Activated CD4-positive, alpha-beta T cell treated with anti-CD3 and anti-CD28 coated beads, Interleukin-2, amount 50 U/mL, for 24 hours (primary cell): ENCODE measurements at regions not wholly inside any gene's neighbourhood (a gene's known extent, or its start where the extent isn't known, plus 50 kb on each side); places are given as distances from the start of the nearest gene placed in this dataset.
A peak's percentile ranks its signal among the peaks of the same experiment; 100 is the strongest.
"Not testable (repeated sequence)": the region's sequence is repeated elsewhere in the genome, so short reads cannot be mapped to it uniquely, and the experiment has no call there.

ENCODE experiments used
- DNase-seq, 2 donors: peaks; one replicate each; pipeline ENCODE4 v3.0.0-alpha.2; 2020; ENCODE audit warnings: low read depth in 1 of 2, low spot score in 1 of 2

GRCh38 chr6:15017261-15017660 lies 228.6 kb upstream of the JARID2 start:
- no peak for DNase-seq

DNA sequence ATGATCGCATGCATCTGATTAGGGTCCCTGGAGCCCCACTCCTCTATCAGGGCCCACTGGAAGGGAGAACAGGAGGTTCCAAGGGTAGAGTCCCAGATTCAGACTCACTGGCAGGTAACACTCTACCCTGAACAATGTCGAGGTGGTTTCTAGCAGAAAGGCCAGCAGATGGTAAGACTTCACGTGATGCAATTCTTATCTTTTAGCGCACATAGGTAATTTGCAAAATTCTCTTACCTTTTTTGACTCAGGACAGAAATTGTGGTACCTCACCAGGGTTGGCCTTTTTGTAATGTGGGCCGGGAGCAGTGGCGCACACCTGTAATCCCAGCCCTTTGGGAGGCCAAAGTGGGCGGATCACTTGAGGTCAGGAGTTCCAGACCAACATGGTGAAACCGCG lies 228.1 kb upstream of the JARID2 start:
- no peak for DNase-seq

DNA sequence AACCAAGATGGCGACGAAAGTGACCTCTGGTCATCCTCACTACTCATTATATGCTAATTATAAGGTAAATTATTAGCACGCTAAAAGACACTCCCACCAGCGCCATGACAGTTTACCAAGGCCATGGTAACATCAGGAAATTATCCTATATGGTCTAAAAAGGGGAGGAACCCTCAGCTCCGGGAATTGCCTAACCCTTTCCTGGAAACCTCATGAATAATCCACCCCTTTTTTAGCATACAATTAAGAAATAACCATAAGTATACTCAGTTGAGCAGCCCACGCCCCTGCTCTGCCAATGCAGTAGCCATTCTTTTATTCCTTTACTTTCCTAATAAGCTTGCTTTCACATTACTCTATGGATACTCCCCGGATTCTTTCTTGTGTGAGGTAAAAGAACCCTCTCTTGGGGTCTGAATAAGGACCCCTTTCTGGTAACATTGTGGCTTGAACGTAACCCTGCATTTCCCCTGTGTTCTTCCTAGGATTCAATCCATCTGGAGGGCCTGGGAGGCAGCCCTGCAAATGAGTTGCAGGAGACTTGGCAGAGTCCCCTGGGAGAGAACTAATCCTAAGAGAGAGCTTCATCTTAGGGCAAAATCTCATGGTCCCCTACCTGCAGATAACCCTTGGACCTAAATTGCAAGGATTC lies 225.6 kb upstream of the JARID2 start:
- DNase-seq, result no peak

- DNase-seq, result no peak
These were observed 224.8 kb upstream of the JARID2 start for GRCh38 chr6:15021074-15021473.

DNA sequence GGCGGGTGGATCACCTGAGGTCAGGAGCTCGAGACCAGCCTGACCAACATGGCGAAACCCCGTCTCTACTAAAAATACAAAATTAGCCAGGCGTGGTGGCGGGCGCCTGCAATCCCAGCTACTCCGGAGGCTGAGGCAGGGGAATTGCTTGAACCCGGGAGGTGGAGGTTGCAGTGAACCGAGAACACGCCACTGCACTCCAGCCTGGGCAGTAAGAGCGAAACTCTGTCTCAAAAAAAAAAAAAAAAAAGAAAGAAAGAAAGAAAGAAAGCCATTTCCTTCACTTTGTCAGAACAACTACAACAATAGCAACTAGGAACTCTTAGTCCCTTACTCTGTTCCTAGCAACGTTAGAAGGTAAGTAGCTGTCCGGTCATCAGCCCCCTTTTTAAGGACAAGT lies 222.9 kb upstream of the JARID2 start:
- not testable (repeated sequence) for DNase-seq

DNA sequence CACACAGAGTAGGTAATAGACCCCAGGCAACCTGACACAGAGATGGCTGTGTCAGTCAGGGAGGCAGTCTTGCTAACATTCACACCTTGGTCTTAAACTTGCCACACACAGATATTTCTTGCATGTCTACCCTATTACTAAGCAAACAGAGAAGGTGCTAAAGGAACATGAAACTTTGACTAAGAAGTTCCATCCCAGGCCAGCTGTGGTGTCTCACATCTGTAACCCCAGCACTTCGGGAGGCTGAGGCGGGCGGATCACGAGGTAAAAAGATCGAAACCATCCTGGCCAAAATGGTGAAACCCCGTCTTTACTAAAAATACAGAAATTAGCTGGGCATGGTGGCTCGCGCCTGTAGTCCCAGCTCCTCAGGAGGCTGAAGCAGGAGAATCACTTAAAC lies 222.4 kb upstream of the JARID2 start:
- peak; percentile 17 to 63 for DNase-seq

DNA sequence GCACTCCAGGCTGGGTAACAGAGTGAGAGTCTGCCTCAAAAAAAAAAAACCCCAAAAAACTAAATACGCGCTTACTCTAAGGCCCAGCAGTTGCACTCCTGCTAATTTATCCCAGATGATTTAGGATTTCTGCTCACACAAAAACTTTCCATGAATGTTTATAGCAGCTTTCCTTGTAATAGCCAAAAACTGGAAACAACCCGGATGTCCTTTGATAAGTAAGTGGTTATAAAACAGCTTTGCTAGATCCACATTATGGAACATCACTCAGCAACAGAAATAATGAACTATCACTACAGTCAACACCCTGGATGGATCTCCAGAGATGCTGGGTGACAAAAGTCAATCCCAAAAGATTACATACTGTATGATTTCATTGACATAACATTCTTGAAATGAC lies 220.4 kb upstream of the JARID2 start:
- DNase-seq, result no peak

GRCh38 chr6:15026832-15027231 lies 219.0 kb upstream of the JARID2 start:
- DNase-seq, result no peak

GRCh38 chr6:15027472-15027871 lies 218.4 kb upstream of the JARID2 start:
- DNase-seq, result no peak

GRCh38 chr6:15032015-15032414 lies 213.9 kb upstream of the JARID2 start:
- no peak for DNase-seq

- no peak for DNase-seq
These were observed 212.0 kb upstream of the JARID2 start for GRCh38 chr6:15033850-15034203.

GRCh38 chr6:15036690-15037245 lies 209.1 kb upstream of the JARID2 start:
- no peak for DNase-seq

GRCh38 chr6:15037253-15037652 lies 208.6 kb upstream of the JARID2 start:
- DNase-seq, result no peak

DNA sequence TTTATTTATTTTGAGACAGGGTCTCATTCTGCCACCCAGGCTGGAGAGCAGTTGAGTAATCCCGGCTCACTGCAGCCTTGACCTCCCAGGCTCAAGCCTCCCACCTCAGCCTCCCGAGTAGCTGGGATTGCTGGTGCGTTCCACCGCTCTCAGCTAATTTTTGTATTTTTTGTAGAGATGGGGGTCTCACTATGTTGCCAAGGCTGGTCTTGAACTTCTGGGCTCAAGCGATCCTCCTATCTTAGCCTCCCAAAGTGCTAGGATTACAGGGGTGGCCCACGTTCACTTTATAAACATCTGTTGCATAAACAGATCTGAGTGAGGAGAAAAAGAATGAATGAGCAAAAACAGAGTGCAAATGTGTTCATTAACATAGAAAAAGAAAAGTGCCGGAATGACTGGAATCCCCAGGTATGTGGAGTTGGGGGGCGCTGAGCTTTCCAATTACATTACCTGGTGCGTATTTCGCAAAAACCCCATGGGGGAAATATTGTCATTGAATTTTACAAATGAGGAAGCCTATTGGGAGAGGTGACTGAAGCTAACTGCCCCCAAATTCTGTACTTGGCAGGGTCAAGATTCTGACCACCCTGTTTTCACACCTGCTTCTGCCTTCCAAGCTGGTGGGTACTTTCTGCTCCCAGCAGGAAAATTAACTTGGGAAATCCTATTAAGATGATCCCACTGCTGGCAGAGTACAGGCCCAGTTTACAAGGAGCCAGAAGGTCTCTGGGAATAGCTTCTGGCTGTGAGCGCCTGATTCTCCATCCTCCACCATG lies 207.7 kb upstream of the JARID2 start:
- DNase-seq, result no peak

GRCh38 chr6:15039136-15039535 lies 206.7 kb upstream of the JARID2 start:
- DNase-seq, result no peak

GRCh38 chr6:15042938-15043337 lies 202.9 kb upstream of the JARID2 start:
- DNase-seq, result no peak

GRCh38 chr6:15044146-15044882 lies 201.6 kb upstream of the JARID2 start:
- no peak for DNase-seq

DNA sequence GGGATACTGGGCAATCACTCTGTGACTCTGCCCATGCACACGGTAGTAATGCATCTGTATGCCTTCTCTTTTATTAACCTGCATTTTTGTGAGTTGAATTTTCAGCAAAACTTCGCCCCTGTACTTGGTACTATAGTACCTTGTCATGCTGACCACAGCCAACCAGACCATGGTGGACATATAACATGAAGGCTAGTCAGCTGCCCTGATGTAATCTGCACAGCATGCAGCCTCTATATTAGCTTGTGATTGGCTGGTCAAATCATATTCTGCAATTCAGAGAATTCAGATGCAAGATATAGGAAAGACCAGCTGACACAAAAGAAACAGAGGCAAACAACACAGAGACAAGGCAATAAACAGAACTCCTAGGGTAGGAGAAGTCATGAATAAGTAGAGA lies 200.9 kb upstream of the JARID2 start:
- DNase-seq, result no peak

DNA sequence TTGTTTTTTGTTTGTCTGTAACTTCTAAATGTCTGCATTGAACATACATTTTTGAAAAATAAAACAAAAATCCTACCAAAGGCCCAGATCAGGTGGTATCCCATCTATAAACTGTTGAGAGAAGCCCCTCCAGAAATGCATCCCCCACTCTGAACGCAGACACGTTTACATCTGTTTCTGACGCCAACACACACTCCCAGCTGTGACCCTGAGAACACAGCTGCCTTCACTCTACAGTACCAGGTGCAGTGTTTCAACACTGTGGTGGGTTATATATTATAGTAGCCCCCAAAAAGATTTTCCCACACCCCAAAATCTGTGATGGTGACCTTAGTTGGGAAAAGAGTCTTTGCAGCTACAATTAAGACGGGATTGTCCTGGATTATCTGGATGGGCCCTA lies 199.1 kb upstream of the JARID2 start:
- no peak for DNase-seq

DNA sequence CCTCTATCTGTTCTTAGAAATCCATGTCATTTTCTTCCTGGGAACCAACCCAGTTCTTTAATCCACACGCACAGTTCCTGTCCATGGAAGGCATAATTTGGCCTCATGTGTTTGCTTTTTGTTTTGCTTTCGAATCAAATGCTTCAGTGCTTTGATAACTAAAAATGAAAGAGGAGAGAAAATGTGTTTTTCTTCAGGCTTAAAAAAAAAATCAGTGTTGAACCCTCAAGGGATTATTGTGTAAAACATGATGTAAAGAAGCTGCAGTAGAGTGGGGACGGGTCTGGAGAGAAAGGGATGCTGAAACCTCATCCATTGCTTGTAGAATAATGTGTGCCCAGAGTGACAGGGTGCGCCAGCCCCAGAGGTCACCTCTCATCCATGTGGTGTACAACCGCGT lies 197.5 kb upstream of the JARID2 start:
- no peak for DNase-seq

DNA sequence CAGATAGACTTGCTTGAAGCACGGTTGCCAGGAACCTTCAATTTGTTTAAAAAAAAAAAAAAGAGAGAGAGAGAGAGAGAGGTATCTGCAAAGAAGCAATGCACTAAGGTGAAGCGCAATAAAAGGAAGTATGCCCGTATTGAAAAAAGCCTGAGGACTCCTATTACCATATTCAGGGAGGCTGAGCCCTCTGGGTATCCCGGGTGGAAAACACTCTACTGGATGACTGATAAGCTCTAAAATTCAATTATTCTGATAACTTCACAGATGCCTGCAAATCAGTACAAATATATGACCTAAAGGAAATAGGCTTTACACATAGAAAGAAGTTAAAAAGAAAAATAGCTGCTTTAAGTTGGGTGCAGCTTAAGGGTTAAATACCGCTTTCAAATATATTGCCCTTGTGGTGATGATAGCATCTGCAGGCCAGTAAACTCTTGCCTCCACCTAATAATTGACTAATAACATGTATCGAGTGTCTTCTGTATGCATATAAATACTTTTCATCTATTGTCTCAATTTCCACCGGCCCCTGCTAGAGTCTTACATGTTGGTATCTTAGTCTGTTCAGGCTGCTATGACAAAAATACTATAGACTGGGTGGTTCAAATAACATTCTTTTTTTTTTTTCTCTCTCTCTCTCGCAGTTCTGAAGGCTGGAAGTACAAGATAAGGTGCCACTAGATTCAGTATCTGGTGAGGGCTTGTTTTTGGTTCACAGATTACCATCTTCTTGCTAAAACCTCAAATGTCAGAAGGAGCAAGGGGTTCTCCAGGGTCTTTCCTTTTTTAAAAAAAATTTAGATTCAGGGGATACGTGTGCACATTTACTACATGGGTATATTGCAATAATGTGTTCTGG lies 187.4 kb upstream of the JARID2 start:
- no peak for DNase-seq
